ENCODE measurements at regions not wholly inside any gene's neighbourhood (a gene's known extent, or its start where the extent isn't known, plus 50 kb on each side); places are given as distances from the start of the nearest gene placed in this dataset.

DNA sequence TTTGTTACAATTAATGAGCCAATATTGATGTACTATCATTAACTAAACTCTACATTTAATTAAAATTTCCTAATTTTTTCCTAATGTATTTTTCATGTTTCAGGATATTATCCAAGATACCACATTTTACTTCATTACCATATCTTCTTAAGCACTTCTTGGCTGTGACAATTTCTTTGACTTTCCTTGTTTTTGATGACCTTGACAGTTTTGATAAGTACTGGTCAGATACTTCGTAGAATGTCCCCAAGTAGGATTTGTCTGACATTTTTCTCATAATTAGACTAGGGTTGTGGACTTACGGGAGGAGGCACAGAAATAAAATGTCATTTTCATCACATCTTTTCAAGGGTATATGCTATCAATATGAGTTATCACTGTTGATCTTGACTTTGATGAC, 700.9 kb downstream of the BCL11B start:
- no peak for DNase-seq (ENCODE audit: low read depth in 3 of 3, low spot score in 1 of 3)

DNA sequence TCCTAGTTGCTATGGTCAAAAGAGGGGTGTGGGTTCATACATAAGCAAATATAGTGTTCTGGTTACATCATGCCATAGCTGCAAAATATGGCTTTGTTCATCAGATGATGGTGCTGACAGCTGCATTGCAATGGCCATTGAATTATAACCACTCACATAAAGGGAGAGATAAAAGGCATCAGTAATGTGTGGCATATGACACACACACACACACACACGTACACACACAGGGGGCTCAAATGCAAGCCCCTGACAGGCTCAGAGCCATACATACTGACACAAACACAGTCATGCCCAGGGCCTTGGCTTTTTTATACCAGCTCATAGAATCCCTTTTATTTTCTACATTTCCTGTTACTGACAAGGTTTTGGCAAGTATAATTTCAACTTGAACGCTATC, 698.9 kb downstream of the BCL11B start:
- DNase-seq (ENCODE audit: low read depth in 3 of 3, low spot score in 1 of 3), result no peak

DNA sequence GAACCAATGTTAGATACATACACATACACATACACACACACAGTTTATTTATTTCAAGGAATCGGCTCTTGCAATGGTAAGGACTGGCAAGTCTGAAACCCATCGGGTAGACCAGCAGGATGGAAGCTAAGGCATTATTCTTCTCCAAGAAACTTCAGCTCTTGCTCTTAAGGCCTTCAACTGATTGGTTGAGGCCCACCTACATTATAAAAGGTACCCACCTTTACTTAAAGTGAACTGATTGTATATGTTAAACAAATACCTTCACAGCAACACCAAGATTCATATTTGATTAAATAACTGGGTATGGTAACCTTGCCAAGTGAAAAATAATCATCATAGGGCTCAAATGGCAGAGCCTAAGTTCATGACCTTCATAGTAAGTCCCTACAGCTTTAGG, 695.5 kb downstream of the BCL11B start:
- DNase-seq (ENCODE audit: low read depth in 3 of 3, low spot score in 1 of 3), result no peak

DNA sequence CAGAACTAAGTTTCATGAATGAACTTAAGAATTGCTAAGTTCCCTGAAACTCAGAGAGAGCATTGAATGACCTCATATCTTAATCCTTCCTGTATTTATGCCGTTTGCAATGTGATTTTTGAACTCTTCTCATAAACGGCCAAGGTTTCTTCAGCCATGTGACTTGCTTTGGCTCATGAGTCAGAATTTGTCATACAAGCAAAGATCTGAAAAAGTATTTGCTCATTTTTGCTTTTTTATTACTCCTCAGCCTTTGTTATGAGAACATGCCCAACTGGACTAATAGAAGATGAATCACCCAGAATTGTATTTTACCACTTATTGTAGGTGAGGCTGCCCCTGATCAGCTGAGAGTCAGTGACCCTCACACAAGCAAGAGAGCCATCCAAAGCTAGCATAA, 693.8 kb downstream of the BCL11B start:
- DNase-seq (ENCODE audit: low read depth in 3 of 3, low spot score in 1 of 3), result no peak

DNA sequence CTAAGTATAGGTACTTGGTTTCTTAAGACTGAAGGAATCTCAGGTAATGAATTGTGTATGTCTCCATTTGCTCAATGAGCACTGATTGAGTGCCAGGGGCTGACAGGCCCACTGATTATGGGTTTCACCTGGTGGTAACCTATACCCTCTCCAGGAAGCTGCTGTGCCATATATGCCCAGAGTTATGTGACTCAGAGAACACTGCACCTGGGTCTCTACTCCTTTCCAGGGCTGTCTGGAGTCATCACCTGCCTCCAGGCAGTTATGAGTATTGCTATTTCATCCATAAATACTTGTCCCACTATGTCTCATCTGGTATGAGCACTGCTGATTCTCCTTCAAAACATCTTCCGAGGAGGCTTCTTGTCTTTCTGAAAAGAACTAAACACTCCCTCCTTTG, 692.9 kb downstream of the BCL11B start:
- no peak for DNase-seq (ENCODE audit: low read depth in 3 of 3, low spot score in 1 of 3)

DNA sequence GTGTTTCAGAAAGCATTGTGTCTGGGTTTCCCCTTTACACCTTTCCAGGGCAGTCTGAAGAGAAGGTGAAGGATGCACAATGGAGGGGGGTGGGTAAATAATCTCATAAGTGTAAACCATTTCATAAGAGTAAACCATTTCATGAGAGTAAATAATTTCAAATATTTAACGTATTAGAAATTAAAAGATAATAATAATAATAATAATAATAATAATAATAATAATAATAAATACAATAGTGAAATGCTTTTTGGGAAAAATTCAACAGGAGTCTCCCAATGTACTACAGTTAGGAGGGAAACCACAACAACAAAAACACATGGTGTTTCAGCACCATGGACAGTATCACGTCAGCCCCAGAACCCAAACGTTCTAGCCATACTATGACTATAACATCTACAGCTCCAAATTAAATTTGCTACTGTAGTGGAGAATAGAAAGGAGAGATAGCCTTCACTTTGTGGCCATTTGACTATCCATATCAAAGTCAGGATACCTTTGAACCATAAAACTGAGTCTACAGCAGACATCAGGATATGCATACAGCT, 691.8 kb downstream of the BCL11B start:
- no peak for DNase-seq (ENCODE audit: low read depth in 3 of 3, low spot score in 1 of 3)

DNA sequence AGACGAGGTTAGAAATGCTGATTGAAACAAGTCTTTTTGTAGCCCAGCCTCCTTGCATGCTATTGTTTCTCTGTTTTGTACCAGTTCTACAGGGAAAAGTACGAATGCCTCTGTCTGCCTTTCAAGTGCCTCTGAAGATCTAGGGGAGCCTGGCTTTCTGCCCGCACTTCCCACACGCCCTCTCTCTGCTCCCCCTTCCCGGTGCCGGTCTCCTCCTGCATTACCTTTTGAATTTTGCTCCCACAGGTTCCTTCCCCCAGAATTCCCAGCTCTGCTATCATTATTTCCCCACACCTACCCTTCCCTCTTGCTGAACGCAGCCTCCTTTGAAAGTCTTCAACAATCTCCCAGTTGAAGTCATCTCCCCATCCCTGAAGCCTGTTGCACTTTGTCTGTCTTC, 689.7 kb downstream of the BCL11B start:
- DNase-seq (ENCODE audit: low read depth in 3 of 3, low spot score in 1 of 3), result no peak

DNA sequence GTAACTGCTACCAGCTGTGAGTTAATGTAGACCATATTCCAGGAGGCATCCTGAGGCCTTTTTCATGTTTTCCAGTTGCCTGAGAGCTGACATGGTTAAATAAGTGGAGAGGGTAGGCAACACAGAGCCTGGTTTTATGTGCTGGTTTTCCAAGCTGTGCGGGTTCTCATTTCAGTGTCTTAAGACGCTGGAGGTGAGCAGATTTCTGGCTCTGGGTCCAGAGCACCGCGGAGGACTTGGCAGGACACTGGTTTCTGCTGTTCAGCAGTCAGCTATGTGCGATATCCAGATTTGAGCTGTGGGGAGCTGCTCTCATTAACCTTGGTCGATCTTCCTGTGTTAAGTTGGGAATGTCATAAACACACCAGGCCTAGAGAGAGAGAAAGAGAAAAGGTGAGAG, 680.8 kb downstream of the BCL11B start:
- DNase-seq (ENCODE audit: low read depth in 3 of 3, low spot score in 1 of 3), result no peak

DNA sequence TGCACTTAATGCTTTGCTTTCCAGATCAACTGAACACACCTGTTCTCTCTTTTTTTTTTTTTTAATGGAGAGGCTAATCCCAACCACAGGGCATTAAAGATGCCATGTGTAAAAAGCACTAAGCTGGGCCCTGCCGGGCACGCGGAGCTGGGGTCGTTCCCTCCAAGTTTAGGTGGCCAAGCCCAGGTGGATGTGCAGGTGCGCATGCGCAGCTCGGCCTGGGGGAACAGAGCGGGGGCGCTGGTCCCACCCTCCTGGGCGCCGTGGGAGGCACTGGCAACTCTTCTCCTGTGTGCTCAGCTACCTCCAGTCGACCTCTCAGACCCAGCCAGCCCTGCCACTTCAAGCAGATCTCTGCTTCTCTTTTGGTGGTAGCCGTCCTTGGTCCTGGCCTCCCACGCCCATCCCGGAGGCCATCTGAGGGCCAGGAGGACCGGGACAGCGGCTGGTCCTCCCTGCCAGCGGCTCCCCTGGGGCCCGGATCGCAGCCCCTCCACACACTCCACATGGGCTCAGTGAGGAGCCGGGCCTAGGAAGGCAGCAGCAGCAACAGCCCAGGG, 679.3 kb downstream of the BCL11B start:
- DNase-seq (ENCODE audit: low read depth in 3 of 3, low spot score in 1 of 3), result no peak

DNA sequence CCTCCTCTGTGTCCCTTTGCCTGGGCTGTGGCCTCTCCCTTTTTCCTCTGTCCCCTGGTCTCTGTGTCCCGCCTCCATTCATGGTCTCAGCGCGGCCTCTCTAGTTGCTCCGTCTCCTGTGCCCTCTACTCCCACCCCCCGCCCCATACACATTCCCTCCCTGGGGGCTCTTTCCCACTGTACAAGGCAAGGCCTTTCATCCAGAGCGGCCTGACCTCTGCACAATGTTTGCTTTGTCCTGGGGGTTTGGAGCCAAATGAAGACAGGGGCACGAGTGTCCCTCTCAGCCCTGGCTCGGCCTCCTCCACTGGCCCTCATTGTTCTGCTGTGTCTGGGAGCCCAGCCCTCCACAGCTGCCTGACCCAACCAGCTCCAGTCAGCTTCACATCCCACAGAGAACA, 678.6 kb downstream of the BCL11B start:
- no peak for DNase-seq (ENCODE audit: low read depth in 3 of 3, low spot score in 1 of 3)

DNA sequence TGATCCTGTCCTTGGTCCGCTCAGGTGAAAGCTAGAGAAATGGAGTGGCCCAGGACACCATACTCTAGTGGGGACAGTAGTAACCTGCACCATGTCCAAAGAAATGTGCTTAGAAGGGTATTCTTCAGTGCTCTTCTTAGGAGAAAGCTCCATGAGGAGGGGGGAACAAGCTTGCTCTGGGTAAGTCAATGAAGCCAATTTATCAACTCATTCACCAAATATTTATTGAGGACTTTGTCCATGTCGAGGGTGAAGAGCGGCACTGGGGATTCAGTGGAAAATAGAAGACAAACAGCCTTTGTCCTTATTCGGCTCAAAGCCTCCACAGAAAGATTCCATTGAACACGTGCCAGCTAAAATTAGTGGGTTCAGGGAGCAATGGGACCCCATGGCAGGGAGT, 677.8 kb downstream of the BCL11B start:
- DNase-seq (ENCODE audit: low read depth in 3 of 3, low spot score in 1 of 3), result no peak

DNA sequence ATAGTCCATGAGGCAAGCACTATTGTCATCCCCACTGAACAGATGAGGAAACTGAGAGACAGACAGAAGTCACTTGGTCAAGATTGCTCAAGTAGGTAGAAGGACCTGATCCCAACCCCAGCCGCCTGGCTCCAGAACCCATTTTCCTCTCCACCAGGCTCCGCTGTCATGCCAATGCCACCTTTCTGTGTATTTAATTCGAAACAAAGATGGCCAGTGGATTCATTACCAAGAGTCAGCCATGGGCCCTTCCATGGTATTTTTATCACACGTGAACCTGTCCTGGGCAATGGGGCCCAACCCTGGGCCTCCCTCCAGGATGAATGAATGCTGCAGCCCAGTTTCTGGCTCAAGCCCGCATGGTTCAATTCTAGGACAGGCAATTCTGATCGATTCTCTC, 673.4 kb downstream of the BCL11B start:
- no peak for DNase-seq (ENCODE audit: low read depth in 3 of 3, low spot score in 1 of 3)

DNA sequence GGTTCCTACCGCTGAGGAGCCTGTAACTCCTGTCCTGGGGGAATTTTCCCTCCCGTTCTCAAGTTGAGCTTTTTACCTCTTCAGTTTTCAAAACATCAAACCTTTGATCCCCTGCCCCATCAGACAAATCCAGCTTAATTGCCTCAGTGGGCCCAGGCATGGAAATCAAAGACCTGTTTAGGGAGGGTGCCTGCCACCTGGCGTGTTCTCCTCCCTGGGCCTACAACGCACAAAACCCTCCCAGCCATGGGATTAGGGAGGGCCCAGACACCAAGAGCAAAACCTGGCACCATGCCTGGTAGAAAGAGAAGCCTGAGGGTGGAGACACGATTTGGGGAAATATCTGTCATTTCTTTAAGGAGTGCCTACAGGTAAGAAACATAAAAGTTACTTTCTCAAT, 672.9 kb downstream of the BCL11B start:
- no peak for DNase-seq (ENCODE audit: low read depth in 3 of 3, low spot score in 1 of 3)

DNA sequence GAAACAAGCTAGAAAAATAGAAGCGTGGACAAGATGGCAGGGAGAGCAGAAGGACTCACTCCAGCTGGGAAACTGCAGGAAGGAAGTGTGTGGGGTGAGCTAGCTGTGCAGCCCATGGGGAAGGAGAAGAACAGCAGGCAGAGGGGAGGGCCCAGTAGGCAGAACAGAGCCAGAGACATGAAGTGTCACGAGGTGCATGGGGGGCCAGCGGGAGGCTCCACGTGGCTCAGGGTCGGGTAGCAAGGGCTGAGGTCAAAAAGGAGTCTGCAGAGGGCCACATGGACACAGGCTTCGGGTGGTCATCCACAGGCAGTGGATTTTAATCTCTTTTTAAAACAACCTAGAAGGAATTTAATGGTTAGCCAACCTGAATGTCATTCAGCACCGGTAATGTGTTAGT, 669.0 kb downstream of the BCL11B start:
- no peak for DNase-seq (ENCODE audit: low read depth in 3 of 3, low spot score in 1 of 3)

DNA sequence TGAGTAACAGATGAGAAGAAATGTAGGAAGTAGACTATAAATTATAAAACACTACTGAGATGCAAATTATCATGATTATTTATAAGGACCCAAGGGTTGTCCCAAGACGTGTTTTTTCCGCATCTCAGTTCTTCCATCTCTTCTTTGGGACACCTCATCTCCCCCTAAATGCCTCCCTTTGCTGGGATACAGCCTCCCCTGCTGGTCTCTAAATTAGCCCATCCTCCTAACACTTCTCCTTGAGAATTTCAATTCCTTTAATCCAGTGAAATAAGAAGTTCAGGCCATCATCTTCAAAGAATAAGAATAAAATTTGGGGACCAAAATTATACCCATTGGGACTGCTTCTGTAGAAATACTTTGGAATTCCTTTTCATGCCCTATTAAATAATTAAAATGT, 667.0 kb downstream of the BCL11B start:
- no peak for DNase-seq (ENCODE audit: low read depth in 3 of 3, low spot score in 1 of 3)

DNA sequence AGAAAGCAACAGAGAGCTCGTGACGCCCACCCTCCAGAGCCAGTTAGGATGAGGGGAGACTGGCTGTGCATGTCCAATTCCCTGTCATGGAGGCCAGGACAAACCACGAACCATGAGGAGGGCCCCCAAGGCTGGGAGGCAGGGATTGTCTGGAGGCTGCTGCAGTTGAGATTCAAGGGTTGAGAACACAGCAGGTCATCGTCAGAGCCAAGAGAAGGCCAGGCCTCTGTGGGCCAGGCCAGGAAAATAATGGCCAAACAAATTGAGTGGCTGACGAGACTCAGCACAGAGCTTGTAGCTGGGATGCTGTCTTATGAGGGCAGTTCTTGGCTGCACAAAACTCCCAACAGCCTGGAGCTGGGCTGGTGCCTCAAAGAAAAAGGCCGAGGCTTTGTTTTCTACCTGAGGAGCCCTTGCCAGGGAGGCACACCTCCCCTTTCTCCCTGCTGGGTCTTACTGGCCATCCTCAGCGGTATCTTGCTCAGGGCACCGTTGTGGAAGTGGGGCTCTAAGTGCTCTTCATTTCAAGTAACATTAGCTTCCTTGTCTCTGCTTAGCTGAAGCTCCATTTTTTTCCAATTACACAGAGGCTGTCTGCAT, 665.9 kb downstream of the BCL11B start:
- DNase-seq (ENCODE audit: low read depth in 3 of 3, low spot score in 1 of 3), result no peak

DNA sequence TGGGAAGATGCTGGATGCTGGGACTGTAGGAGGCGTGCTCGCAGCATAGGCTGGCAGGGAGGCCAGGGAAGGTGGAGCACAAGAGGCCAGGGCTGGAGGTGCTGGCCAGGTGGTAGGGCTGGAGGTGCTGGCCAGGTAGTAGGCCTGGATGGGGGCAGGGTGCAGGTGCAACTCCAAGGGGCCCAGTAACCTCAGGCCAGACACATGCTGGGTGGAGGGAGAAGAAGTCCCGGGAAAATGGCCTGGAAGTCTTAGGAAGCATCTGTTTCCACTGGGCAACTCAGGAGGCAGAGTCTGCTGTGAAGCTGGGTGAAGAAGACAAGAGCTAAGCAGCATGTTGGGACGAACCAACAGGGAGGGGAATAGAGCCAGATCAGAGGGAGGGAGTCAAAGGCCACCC, 665.2 kb downstream of the BCL11B start:
- no peak for DNase-seq (ENCODE audit: low read depth in 3 of 3, low spot score in 1 of 3)

DNA sequence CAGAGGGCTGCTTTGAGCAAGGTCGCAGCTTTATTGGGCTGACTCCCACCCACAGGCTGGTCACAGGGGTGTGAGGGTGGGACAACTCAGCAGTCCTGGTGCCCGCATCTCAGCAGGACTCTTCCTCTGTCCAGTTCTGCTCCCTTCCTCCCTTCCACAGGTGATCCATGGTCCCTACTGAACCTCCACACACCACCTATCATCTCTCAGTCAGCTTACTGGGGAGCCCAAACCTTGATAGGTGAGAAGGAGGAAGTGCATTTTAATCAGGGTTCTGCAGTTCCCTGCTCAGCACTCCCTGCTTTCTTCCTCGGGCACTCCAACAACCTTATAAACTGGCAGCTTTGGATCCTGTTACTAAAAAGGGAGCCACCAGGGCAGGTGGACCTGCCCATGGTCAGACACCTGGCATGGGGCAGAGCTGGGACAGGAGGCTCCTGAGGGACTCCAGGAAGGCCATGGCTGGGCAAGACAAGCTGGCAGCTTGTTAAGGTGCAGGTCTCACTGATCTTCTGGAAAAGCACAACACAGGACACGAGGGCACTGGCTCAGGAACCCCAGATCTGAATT, 664.6 kb downstream of the BCL11B start:
- no peak for DNase-seq (ENCODE audit: low read depth in 3 of 3, low spot score in 1 of 3)

DNA sequence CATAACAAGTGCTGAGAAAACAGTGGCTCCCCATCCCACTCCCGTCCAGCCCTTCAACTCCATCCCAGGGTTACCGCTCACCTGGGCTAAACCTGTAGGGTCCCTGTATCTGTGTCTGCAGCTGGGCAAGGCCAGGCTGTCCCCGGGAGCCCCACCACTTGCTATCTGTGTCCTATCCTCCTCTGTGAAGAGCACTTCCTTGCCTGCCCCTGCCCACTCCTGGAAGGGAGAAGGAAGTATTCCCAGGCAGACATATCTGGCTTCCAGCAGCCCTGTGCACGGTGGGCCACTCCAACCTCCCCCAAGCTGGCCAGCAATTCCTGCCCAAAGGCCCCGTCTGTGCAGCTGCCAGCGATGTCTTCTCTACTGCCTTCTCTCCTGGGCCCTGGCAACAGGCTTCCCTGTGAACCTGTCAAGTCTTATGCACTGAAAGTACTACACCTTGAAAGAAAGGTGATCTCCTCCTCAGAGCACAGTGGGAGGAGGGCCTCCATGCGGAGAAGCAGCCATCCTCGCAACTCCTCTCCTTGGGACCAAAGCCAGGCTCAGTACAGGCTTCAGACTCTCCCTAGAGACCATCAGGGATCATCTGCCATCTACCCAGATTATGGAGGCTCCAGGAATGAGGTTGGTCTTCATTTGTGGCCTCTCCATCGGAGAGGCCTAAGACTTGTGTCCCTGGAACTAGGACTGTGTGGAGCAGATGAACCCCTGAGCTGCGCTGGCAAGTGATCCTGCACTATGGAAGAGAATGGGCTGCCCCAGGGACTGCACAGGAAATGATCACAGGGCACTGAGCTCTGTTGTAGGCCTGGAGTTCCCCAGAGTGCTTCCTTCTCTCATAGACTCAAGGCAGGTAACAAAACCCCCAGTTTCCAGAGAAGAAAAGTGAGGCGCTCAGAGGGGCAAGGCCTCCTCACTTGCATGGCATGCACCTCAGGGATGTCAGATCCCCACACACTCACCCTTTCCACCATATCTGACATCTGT, 663.6 kb downstream of the BCL11B start:
- peak in 1 of 3 donors; percentile 2 for DNase-seq (ENCODE audit: low read depth in 3 of 3, low spot score in 1 of 3)

DNA sequence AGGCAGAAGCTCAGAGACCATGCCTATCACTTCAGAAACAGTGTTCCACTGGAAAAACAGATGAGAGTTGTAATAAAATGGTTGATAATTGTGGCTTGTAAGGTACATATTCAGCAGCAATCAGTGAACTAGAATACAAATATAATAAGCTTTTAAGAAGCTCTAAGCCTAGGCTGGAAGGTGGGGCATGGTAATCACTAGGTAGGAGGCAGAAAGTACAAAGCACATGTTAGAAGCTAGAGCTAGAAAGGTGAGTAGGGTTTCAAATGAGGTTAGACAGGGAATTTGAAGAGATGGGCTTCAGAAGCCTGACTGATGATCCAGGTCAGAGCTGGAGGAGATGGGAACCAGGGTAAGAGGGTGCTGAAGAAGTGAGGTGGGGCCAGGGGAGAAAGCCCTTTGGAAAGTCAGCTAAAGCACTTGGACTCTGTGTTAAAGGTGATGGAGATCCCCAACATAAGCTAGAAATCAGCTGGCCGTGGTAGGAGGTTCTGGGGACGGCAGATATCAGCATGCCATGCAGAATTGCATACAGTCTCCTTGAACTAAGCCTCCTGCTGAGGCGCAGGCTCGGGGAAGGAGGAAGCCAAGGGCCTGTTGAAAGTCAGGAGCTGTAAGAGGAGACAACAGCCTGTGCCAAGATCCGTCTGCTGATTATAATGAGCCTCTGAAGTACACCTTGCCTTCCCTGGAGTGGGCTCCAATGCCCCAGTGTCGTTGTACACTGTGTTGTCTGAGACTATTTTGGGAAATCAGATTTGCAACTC, 659.4 kb downstream of the BCL11B start:
- DNase-seq (ENCODE audit: low read depth in 3 of 3, low spot score in 1 of 3), result no peak

DNA sequence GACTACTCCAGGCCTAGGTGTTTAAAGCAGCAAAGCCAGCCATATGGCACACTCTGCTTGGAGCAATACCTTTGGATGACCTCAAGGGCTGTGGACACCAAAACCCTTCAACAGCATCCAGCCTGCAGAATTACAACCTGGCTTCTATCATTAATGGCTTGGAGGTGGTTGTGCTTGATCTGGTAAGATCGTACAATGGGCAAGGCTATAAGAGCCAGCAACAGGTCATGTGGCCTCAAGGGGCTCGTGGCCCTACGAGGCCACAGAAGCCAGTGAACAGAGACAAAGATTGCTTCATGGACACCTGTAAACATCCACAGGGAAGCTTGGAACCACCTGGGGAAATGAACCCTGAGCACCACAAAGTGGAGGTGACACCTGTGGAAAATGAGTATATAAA, 657.3 kb downstream of the BCL11B start:
- no peak for DNase-seq (ENCODE audit: low read depth in 3 of 3, low spot score in 1 of 3)

Data from stimulated activated CD4-positive, alpha-beta T cell treated with anti-CD3 and anti-CD28 coated beads, TNF-alpha, amount 100 ng/mL, for 1 hour (primary cell).